Activated naive CD4-positive, alpha-beta T cell treated with anti-CD3 and anti-CD28 coated beads for 36 hours (primary cell): ENCODE measurements at regions not wholly inside any gene's neighbourhood (a gene's known extent, or its start where the extent isn't known, plus 50 kb on each side); places are given as distances from the start of the nearest gene placed in this dataset.

Experiments
- CTCF ChIA-PET: fragments of 350-600 bp; sonication (Branson Sonifier 250); formaldehyde crosslinking; loops from one replicate; lab custom pipeline; 2021; ENCODE audit warnings: antibody characterized with exemption; lab: Charles Lee
- DNase-seq: peaks from one replicate; pipeline ENCODE4 v3.0.0-alpha.2; 2020
- H3K27ac Mint-ChIP-seq: one replicate; pipeline ENCODE4 v1.8.0; 2021; ENCODE audit warnings: mild to moderate bottlenecking, mixed read lengths
- H3K27me3 Mint-ChIP-seq: one replicate; pipeline ENCODE4 v1.8.0; 2021; ENCODE audit warnings: low read depth, mixed read lengths
- H3K36me3 Mint-ChIP-seq: one replicate; pipeline ENCODE4 v1.8.0; 2021; ENCODE audit warnings: low read depth, mixed read lengths
- H3K4me1 Mint-ChIP-seq: one replicate; pipeline ENCODE4 v1.8.0; 2021; ENCODE audit warnings: low read depth, mixed read lengths
- H3K4me3 Mint-ChIP-seq: one replicate; pipeline ENCODE4 v1.8.0; 2021; ENCODE audit warnings: mild to moderate bottlenecking, moderate library complexity, mixed read lengths
- H3K9me3 Mint-ChIP-seq: one replicate; pipeline ENCODE4 v1.8.0; 2021; ENCODE audit warnings: mixed read lengths
- intact Hi-C: fragments of 100-400 bp; cut with micrococcal nuclease; formaldehyde crosslinking; loops from one replicate; pipeline ENCODE4 v1.15.1; 2023

DNA sequence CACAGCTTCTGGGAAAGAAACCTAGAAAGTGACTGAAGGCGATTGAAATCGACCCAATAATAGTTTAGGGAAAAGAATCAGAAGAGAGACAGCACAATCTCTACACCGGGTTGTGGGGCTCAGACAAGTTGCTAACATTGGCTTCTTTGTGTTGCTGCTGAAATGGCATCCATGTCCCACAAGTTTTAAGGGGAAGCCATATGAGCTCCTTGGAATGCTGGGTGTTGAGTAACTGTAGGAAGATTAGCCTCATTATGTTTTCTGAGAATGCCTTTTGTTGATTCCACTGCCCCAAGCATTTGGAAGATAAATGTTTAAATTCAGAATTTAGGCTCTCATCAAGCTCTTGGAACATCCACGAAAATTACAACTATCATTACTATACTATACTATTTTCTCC is 73.4 kb upstream of the NEUROD1 start:
- Mint-ChIP-seq H3K9me3 (no peaks in the 10 kb centered on the region), H3K36me3 (no peaks in the 10 kb centered on the region), H3K4me1 (no peaks in the 10 kb centered on the region), H3K4me3 (no peak overlapping the region), H3K27me3 (peaks cover 7% of the 10 kb centered on the region), H3K27ac (no peak overlapping the region)
- DNase-seq, result no peak
- CTCF ChIA-PET, result interaction anchor here (1.3 kb wide), 1 partner anchor 11 kb away, joined by 3 read pairs; no protein-coding TSS in a partner anchor
- intact Hi-C loops, result no loop called here

DNA sequence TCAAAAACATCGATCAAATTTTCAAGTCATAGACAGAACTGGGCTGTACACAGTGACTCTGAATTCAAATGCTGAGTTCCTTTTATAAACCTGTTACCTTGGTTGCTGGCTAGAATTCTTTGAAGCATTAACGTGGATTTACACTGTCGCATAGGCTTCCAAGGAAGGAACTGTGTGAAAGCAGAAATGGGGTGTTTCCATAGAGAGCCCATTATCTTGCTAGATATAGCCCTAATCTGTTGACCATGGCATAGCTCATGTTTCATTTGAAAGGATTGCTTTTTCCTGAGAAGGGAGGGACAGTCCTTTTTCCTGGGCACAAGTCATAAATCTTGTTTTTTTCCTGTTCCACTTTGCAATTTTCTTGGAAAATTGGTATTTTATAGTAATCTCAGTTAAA is 73.8 kb upstream of the NEUROD1 start:
- Mint-ChIP-seq H3K27ac (no peak overlapping the region), H3K36me3 (no peaks in the 10 kb centered on the region), H3K4me1 (no peaks in the 10 kb centered on the region), H3K9me3 (no peaks in the 10 kb centered on the region), H3K27me3 (peaks cover 11% of the 10 kb centered on the region), H3K4me3 (no peak overlapping the region)
- no peak for DNase-seq
- intact Hi-C loops, result no loop called here
- CTCF ChIA-PET, result interaction anchor here (0.6 to 1.3 kb wide), 3 partner anchors 12 to 177 kb away, joined by 3 read pairs; no protein-coding TSS in a partner anchor

DNA sequence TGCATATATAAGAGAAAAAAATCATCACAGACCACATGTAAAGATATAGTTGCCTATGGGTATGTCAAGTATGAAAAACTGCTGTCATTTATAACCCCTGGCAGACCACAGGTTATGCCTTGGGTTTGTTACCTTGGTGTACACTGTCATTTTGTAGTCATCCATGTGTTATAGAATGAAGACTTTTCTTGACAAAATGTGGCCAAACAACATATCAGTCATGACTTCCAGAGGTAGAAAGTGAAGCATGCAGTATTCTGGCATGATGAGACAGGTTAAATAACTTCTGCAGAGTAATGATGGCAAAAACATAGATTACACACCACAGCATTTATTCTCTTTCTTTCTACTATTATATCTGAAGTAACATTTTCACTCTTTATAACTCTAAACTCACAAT is 74.9 kb upstream of the NEUROD1 start:
- no peak overlapping the region for H3K27ac Mint-ChIP-seq
- no peaks in the 10 kb centered on the region for H3K36me3 Mint-ChIP-seq
- peaks cover 8% of the 10 kb centered on the region for H3K27me3 Mint-ChIP-seq
- H3K9me3 Mint-ChIP-seq, result no peaks in the 10 kb centered on the region
- no peak for DNase-seq
- intact Hi-C loops, result no loop called here
- H3K4me3 Mint-ChIP-seq, result no peak overlapping the region
- CTCF ChIA-PET, result interaction anchor here (0.6 to 0.9 kb wide), 3 partner anchors 11 to 433 kb away, joined by 3 read pairs; no protein-coding TSS in a partner anchor
- H3K4me1 Mint-ChIP-seq, result no peaks in the 10 kb centered on the region

DNA sequence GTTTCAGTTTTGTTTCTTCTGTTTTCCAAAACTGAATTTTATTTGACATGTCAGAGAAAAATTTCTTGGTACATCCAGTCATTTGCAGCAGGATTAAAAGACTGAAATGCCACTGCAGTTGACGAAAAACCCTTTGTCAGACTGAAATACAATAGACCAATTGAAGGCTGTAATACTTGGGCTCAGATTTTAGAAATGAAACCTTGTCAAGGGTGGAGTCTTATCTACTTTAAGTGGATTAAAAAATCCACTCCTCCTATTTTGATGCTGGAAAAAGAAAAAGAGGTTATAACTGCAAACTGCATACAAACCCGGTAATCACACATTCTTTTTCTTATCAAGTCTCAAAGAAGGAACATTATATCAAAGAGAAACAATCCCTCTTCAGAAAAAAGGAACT is 80.2 kb upstream of the NEUROD1 start:
- no peak overlapping the region for H3K27ac Mint-ChIP-seq
- H3K4me3 Mint-ChIP-seq, result no peak overlapping the region
- H3K4me1 Mint-ChIP-seq, result no peaks in the 10 kb centered on the region
- no peak for DNase-seq
- intact Hi-C loops, result no loop called here
- no peaks in the 10 kb centered on the region for H3K9me3 Mint-ChIP-seq
- CTCF ChIA-PET, result no interaction called here
- H3K27me3 Mint-ChIP-seq, result peaks cover 3% of the 10 kb centered on the region
- no peaks in the 10 kb centered on the region for H3K36me3 Mint-ChIP-seq

DNA sequence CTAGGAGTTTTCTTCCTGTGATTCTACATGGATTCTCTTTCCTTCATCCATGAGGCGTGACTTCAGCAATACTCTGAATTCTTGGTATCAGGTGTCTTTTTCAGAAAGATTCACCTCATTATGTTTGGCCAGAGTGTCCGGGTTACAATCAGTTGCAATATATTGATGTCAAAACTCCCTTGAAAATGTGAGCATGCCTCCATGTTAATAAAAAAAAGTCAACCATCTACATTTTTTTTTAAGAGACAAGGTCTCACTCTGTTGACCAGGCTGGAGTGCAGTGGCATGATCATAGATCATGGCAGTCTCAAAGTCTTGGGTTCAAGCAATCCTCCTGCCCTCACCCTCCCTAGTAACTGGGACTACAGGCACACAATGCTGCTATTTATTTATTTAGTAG is 80.9 kb upstream of the NEUROD1 start:
- no peaks in the 10 kb centered on the region for H3K36me3 Mint-ChIP-seq
- intact Hi-C loops, result no loop called here
- CTCF ChIA-PET, result no interaction called here
- peaks cover 3% of the 10 kb centered on the region for H3K27me3 Mint-ChIP-seq
- no peak overlapping the region for H3K4me3 Mint-ChIP-seq
- no peak overlapping the region for H3K27ac Mint-ChIP-seq
- no peaks in the 10 kb centered on the region for H3K9me3 Mint-ChIP-seq
- no peak for DNase-seq
- no peaks in the 10 kb centered on the region for H3K4me1 Mint-ChIP-seq

DNA sequence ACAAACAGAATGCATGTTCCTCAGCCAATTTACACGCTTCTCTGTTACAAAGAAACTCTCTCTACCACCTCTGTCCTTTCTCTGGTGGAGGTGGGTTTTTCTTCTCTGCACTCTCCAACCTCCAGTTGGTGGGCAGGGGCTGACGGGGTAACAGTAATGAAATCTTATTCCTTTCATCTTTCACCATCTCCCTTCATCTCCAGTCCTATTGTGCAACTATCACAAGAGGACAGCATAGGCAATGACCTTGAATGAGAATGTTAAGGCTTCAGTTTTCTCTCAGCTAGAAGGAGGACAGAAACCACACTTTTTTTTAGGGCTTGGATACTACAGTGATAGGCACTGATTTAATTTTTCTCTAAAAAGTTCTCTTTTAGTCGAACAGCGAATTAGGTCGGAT is 81.7 kb upstream of the NEUROD1 start:
- H3K4me3 Mint-ChIP-seq, result no peak overlapping the region
- intact Hi-C loops, result no loop called here
- CTCF ChIA-PET, result no interaction called here
- peaks cover 3% of the 10 kb centered on the region for H3K27me3 Mint-ChIP-seq
- no peak overlapping the region for H3K27ac Mint-ChIP-seq
- no peak for DNase-seq
- no peaks in the 10 kb centered on the region for H3K36me3 Mint-ChIP-seq
- H3K4me1 Mint-ChIP-seq, result no peaks in the 10 kb centered on the region
- H3K9me3 Mint-ChIP-seq, result no peaks in the 10 kb centered on the region

DNA sequence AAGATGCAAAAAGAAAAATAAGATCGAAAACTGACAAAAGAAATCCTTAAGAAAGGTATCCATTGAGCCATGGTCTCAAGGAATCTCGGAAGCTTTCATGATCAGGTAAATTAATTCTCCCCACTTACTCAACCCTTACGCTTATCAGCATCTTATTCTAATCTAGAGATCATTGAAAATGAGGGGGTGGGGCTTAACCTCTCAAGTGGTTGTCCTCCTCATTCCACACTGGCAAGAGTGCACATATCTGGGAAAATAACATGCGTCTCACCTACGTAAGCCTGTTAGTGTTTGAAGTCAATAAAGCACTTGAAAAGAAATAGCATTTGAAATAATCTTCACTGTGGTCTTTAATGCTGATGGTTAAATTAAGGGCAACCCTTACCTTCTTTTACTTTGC is 82.5 kb upstream of the NEUROD1 start:
- DNase-seq, result no peak
- H3K4me1 Mint-ChIP-seq, result no peaks in the 10 kb centered on the region
- H3K4me3 Mint-ChIP-seq, result no peak overlapping the region
- no peaks in the 10 kb centered on the region for H3K36me3 Mint-ChIP-seq
- CTCF ChIA-PET, result no interaction called here
- H3K27ac Mint-ChIP-seq, result no peak overlapping the region
- H3K27me3 Mint-ChIP-seq, result peaks cover 3% of the 10 kb centered on the region
- intact Hi-C loops, result no loop called here
- H3K9me3 Mint-ChIP-seq, result no peaks in the 10 kb centered on the region

DNA sequence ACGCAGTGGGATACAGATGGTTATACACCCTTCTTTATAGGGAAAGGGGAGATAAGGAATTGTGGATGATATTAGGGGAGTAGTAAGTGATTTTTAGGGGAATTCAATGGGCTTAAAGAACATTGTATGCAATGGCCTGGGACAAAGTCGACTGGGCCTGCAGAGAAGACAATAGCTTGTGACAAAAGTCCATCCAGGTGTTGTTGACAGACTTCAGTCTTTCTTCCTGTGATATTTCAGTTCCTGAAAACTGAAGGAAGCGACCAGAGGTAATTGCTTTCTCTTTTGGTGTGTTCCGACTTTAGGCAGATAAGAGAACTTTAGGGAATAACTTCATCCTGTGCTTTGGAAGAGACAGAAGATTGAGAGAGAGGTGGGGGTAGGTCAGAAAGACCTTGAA is 83.1 kb upstream of the NEUROD1 start:
- intact Hi-C loops, result no loop called here
- no peaks in the 10 kb centered on the region for H3K36me3 Mint-ChIP-seq
- peaks cover 3% of the 10 kb centered on the region for H3K27me3 Mint-ChIP-seq
- no peak for DNase-seq
- CTCF ChIA-PET, result no interaction called here
- H3K4me1 Mint-ChIP-seq, result no peaks in the 10 kb centered on the region
- H3K4me3 Mint-ChIP-seq, result no peak overlapping the region
- H3K9me3 Mint-ChIP-seq, result no peaks in the 10 kb centered on the region
- H3K27ac Mint-ChIP-seq, result no peak overlapping the region

DNA sequence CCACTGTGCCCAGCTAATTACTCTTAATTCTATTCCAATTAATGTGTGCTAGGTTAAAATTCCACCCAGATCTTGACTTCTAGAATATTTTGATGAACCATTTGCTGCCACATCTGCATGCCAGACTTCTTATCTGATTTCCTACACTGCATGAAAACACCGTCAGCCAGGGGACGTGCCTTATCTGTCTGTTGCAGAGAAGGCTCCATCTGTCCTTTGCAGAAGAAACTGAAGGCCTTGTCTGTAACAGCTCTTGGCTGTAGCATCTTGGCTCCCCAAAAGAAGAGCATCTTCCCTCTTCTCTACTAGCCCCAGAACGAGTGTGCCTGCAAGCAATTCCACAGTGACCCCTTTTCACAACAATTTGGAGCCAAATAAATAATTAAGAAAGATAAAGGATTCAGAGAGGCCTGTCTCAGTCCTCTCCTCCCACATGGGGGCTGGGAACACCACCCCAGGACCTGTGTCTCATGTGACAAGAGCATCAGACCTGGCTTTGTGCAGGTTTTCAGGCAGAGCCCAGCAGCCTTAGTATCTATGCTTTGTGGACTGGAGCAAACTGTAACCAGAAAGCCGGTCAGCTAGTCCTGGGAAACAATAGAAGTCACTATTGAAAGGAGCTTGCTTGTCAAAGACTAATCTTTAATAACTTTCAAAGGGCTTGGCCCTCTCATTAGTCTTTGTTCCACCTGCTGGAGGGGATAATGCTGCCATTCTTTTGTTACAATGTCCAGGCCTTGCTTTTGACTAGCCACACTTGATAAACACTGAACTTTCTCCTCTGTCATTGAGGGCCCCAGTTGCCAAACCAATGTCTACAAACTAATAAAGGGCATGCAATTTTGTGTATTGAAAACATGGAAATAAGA is 84.0 kb upstream of the NEUROD1 start:
- H3K27me3 Mint-ChIP-seq, result peaks cover 2% of the 10 kb centered on the region
- H3K9me3 Mint-ChIP-seq, result no peaks in the 10 kb centered on the region
- H3K4me1 Mint-ChIP-seq, result no peaks in the 10 kb centered on the region
- DNase-seq, result no peak
- no peaks in the 10 kb centered on the region for H3K36me3 Mint-ChIP-seq
- no peak overlapping the region for H3K4me3 Mint-ChIP-seq
- no peak overlapping the region for H3K27ac Mint-ChIP-seq
- CTCF ChIA-PET, result no interaction called here
- intact Hi-C loops, result no loop called here

DNA sequence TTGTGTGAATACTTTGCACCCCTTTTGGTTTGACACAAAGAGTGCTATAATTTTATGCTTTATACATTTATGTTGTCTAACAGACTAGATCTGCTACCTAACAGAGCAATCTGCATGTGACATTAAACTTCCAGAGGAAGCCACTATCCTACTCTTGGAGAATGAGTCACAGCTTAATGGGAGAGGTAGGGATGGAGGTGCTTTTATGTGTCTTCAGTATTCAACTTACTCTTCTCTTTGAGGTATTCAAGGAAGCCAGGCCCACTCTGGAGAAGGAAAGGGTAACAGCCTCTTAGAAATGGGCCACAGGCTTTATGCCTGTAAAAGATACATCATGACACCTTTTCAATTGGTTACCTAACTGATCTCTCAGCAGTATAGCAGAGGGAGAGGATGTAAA is 85.8 kb upstream of the NEUROD1 start:
- DNase-seq, result no peak

DNA sequence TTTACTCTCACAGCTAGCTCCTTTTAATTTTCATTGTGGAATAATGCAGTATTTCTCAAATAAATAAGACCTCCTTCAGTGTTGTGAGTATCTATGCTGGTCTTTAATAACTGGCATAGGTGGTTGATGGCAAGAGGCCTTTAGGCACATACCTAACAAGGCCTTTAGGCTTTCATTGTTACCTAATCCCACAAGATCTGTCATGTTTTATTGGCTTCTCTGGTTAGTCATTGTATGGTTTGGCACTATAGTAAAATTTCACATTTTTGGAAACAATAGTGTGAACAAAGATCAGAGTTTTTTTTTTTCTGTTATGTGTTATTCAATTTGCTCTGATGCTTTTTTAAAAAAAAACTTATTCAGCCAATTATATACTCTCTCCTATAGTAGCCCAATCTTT is 89.8 kb upstream of the NEUROD1 start:
- Mint-ChIP-seq H3K27me3 (peaks cover 2% of the 10 kb centered on the region), H3K36me3 (no peaks in the 10 kb centered on the region), H3K9me3 (no peaks in the 10 kb centered on the region), H3K4me3 (no peak overlapping the region), H3K27ac (no peak overlapping the region), H3K4me1 (peaks cover 2% of the 10 kb centered on the region)
- DNase-seq, result no peak
- CTCF ChIA-PET, result no interaction called here
- intact Hi-C loops, result no loop called here

More for the DNA sequence above, 85.8 kb upstream of the NEUROD1 start:
- Mint-ChIP-seq H3K9me3 (no peaks in the 10 kb centered on the region), H3K4me1 (no peaks in the 10 kb centered on the region), H3K36me3 (no peaks in the 10 kb centered on the region), H3K27me3 (peaks cover 2% of the 10 kb centered on the region), H3K4me3 (no peak overlapping the region), H3K27ac (no peak overlapping the region)
- intact Hi-C loops, result no loop called here
- CTCF ChIA-PET, result no interaction called here

DNA sequence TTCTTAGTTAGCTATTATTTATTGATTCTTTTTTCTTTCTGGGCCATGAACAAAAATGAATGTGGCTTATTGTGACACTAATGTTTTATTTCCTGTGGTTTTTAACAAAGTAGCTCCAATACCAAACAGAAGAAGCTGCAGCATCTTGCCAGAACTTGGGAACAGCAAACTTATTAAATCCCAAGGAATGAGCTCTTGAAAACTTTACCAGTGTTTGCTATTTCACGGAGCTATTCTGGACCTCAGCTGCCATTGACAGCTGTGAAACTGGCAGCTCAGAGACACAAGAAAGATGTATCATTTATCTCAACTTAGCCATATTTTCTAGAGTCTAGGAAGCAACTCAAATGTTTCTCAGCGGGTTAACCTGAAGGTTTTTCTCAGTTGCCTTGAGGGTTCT is 91.0 kb upstream of the NEUROD1 start:
- CTCF ChIA-PET, result no interaction called here
- Mint-ChIP-seq H3K27me3 (peaks cover 2% of the 10 kb centered on the region), H3K27ac (no peak overlapping the region), H3K9me3 (no peaks in the 10 kb centered on the region), H3K36me3 (no peaks in the 10 kb centered on the region), H3K4me3 (no peak overlapping the region), H3K4me1 (peaks cover 2% of the 10 kb centered on the region)
- intact Hi-C loops, result no loop called here
- DNase-seq, result no peak

DNA sequence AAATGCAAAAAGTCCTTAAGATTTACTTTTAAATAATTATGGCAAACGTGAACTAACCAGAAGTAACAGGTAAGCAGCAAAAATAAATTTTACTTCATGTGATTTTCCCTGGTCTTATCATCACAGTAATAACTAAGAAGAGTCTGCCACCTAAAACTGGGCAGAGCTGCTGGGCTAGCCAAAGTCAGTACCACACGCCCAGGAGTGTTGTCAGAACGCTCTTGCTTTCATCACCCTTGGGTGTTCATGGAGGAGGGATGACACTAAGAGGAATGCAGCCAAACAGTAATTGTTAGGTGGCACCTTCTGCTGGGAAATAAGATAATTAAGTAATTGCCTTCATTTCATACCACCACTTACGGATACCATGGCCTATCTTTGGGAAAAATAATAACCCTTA is 92.0 kb upstream of the NEUROD1 start:
- CTCF ChIA-PET, result no interaction called here
- no peak for DNase-seq
- Mint-ChIP-seq H3K27me3 (peaks cover 2% of the 10 kb centered on the region), H3K9me3 (no peaks in the 10 kb centered on the region), H3K4me1 (peaks cover 2% of the 10 kb centered on the region), H3K36me3 (no peaks in the 10 kb centered on the region), H3K4me3 (no peak overlapping the region), H3K27ac (no peak overlapping the region)
- intact Hi-C loops, result no loop called here
